Pancreas (tissue), 10 donors: ENCODE measurements at regions not wholly inside any gene's neighbourhood (a gene's known extent, or its start where the extent isn't known, plus 50 kb on each side); places are given as distances from the start of the nearest gene placed in this dataset.
A peak's percentile ranks its signal among the peaks of the same experiment; 100 is the strongest.

Source experiments
- ATAC-seq, 4 donors: fragments of 200-7000 bp; cut with Tn5 transposase; one replicate each; pipeline versions ENCODE4 v1.8.0 to v1.9.1; 2020; ENCODE audit warnings: mild to moderate bottlenecking in 4 of 4, moderate library complexity in 4 of 4
- DNase-seq, 6 donors: peaks; one replicate each; pipeline ENCODE4 v3.0.0-alpha.2; 2020
- FAIRE-seq: peaks from 2 replicates; lab custom pipeline; 2012; peaks lifted over from hg19 to GRCh38; lab: Jason Lieb, UNC
- H3K27ac ChIP-seq, 4 donors: fragments of 200-600 bp; sonication (generic); 1 replicate in 3 of 4; 2 replicates in 1 of 4; pipeline versions ENCODE4 v1.5.0 to v1.8.0; 2020
- H3K27me3 ChIP-seq, 4 donors: fragments of 200-600 bp; one replicate each; pipeline ENCODE4 v1.8.0; 2021
- H3K36me3 ChIP-seq, 3 donors: fragments of 200-600 bp; sonication (generic) in 1 of 3; one replicate each; pipeline versions ENCODE4 v1.5.0 to v1.8.0; 2020 to 2021
- H3K4me1 ChIP-seq, 3 donors: fragments of 200-600 bp; one replicate each; pipeline ENCODE4 v1.8.0; 2021
- H3K4me3 ChIP-seq, 4 donors: fragments of 200-600 bp; sonication (generic) in 2 of 4; one replicate each; pipeline versions ENCODE4 v1.5.0 to v1.8.0; 2020 to 2021
- H3K9me3 ChIP-seq, 4 donors: fragments of 200-600 bp; one replicate each; pipeline ENCODE4 v1.8.0; 2021
- CTCF ChIP-seq, 4 donors: fragments of 200-600 bp; sonication (generic) in 3 of 4; IDR thresholded peaks; one replicate each; pipeline versions ENCODE4 v1.5.0 to v1.8.0; 2021; ENCODE audit warnings: antibody characterized with exemption in 4 of 4
- WGBS, 2 donors: extraction: QIAGEN DNeasy Blood & Tissue Kit; methylation state at CpG; one replicate each; pipeline ENCODE4 v1.1.7; 2013; 5-methylcytosine and 5-hydroxymethylcytosine counted together
- intact Hi-C, 3 donors: fragments of 100-400 bp; cut with DNase I; formaldehyde crosslinking; loops; one replicate each; pipeline versions ENCODE4 v1.11.1 to v1.14.2; 2022
- donor health status: healthy with polysubstance abuse.
- donor health status: DM: no; HTN: no; CAD: no; lungs with moderate emphysema.
- donor health status: DM: no; HTN: no; CAD: no.
- donor health status: control.
- donor health status: control.
- donor health status: Bipolar disorder and iron deficiency.
- donor health status: DM: yes; HTN: yes; CAD: no.
- donor health status: DM: no; HTN: no; CAD: no.
- donor health status: DM: no; HTN: no; CAD: no.
- donor health status: DM: yes; HTN: yes; CAD: no.

GRCh38 chr12:20126601-20127000 is 241.7 kb upstream of the PDE3A start:
- no peak for DNase-seq
- Histone ChIP-seq H3K36me3 (no peaks in the 10 kb centered on the region), H3K4me1 (no peaks in the 10 kb centered on the region), H3K27ac (no peak overlapping the region), H3K9me3 (no peaks in the 10 kb centered on the region), H3K27me3 (no peaks in the 10 kb centered on the region), H3K4me3 (no peak overlapping the region)
- intact Hi-C loops: no loop called here
- ATAC-seq: no peak
- 81 to 92% methylated on average over 4 of the region's 4 CpGs for WGBS, 2 donors
- peak; percentile 60 for FAIRE-seq
- TF ChIP-seq CTCF (IDR thresholded peaks at IDR 0.05): no peak

GRCh38 chr12:20127413-20127812 is 240.9 kb upstream of the PDE3A start:
- H3K9me3 ChIP-seq: no peaks in the 10 kb centered on the region
- FAIRE-seq (peak; percentile 43), ATAC-seq (no peak), DNase-seq (no peak)
- TF ChIP-seq CTCF (IDR thresholded peaks at IDR 0.05): no peak
- H3K4me1 ChIP-seq: no peaks in the 10 kb centered on the region
- no peaks in the 10 kb centered on the region for H3K27me3 ChIP-seq
- H3K4me3 ChIP-seq: no peak overlapping the region
- no peak overlapping the region for H3K27ac ChIP-seq
- 60 to 84% methylated on average over 2 of the region's 2 CpGs for WGBS, 2 donors
- intact Hi-C loops: no loop called here
- H3K36me3 ChIP-seq: no peaks in the 10 kb centered on the region

- H3K9me3 ChIP-seq: no peaks in the 10 kb centered on the region
- DNase-seq (no peak), ATAC-seq (no peak), FAIRE-seq (no peak)
- H3K27me3 ChIP-seq: no peaks in the 10 kb centered on the region
- no peak overlapping the region for H3K27ac ChIP-seq
- intact Hi-C loops: no loop called here
- no peaks in the 10 kb centered on the region for H3K4me1 ChIP-seq
- no peak overlapping the region for H3K4me3 ChIP-seq
- no peaks in the 10 kb centered on the region for H3K36me3 ChIP-seq
- TF ChIP-seq CTCF (IDR thresholded peaks at IDR 0.05): no peak
These were observed 239.4 kb upstream of the PDE3A start for GRCh38 chr12:20128928-20129327.

GRCh38 chr12:20132818-20133217 is 235.5 kb upstream of the PDE3A start:
- no peak overlapping the region for H3K27ac ChIP-seq
- no peak overlapping the region for H3K4me3 ChIP-seq
- no peaks in the 10 kb centered on the region for H3K27me3 ChIP-seq
- 69 to 83% methylated on average over 1 of the region's 1 CpG for WGBS, 2 donors
- no peaks in the 10 kb centered on the region for H3K36me3 ChIP-seq
- no peaks in the 10 kb centered on the region for H3K4me1 ChIP-seq
- H3K9me3 ChIP-seq: no peaks in the 10 kb centered on the region
- intact Hi-C loops: no loop called here
- ATAC-seq: no peak
- FAIRE-seq: no peak
- no peak for TF ChIP-seq CTCF (IDR thresholded peaks at IDR 0.05)
- no peak for DNase-seq

GRCh38 chr12:20134652-20135051 is 233.7 kb upstream of the PDE3A start:
- no peaks in the 10 kb centered on the region for H3K9me3 ChIP-seq
- intact Hi-C loops: no loop called here
- no peak for TF ChIP-seq CTCF (IDR thresholded peaks at IDR 0.05)
- 54 to 88% methylated on average over 3 of the region's 3 CpGs for WGBS, 2 donors
- H3K36me3 ChIP-seq: no peaks in the 10 kb centered on the region
- DNase-seq (no peak), ATAC-seq (no peak), FAIRE-seq (no peak)
- no peaks in the 10 kb centered on the region for H3K27me3 ChIP-seq
- H3K27ac ChIP-seq: no peak overlapping the region
- H3K4me3 ChIP-seq: no peak overlapping the region
- H3K4me1 ChIP-seq: no peaks in the 10 kb centered on the region
